ENCODE measurements at regions not wholly inside any gene's neighbourhood (a gene's known extent, or its start where the extent isn't known, plus 50 kb on each side); places are given as distances from the start of the nearest gene placed in this dataset.

- TF ChIP-seq CTCF (IDR thresholded peaks at IDR 0.05 in 2 of 3, conservative IDR thresholded peaks at IDR 0.05 in 1 of 3; ENCODE audit: insufficient read depth in 2 of 3, low read depth in 1 of 3, low read length in 3 of 3) (no peak), PBX2 (CRISPR knock-in tag; IDR thresholded peaks at IDR 0.05; ENCODE audit: low read depth) (no peak), PBX2 (tag; conservative IDR thresholded peaks at IDR 0.05; ENCODE audit: low read depth) (no peak), SMAD1 (IDR thresholded peaks at IDR 0.05; ENCODE audit: low read depth, low read length, partially characterized antibody) (no peak), BRCA1 (IDR thresholded peaks at IDR 0.05) (no peak), BRCA1 (CRISPR knock-in tag; IDR thresholded peaks at IDR 0.05) (no peak), SMC3 (conservative IDR thresholded peaks at IDR 0.05; ENCODE audit: insufficient read depth, low read depth, low read length) (no peak), POLR2AphosphoS5 (IDR thresholded peaks at IDR 0.05; ENCODE audit: control insufficient read depth, insufficient read depth, low read depth, low read length) (no peak), ELF1 (tag; IDR thresholded peaks at IDR 0.05) (no peak)
Measured at GRCh38 chr4:103303011-103303410, 104.9 kb upstream of the CENPE start.

Measured in K562 (cell line).